ENCODE measurements at regions not wholly inside any gene's neighbourhood (a gene's known extent, or its start where the extent isn't known, plus 50 kb on each side); places are given as distances from the start of the nearest gene placed in this dataset.

DNA sequence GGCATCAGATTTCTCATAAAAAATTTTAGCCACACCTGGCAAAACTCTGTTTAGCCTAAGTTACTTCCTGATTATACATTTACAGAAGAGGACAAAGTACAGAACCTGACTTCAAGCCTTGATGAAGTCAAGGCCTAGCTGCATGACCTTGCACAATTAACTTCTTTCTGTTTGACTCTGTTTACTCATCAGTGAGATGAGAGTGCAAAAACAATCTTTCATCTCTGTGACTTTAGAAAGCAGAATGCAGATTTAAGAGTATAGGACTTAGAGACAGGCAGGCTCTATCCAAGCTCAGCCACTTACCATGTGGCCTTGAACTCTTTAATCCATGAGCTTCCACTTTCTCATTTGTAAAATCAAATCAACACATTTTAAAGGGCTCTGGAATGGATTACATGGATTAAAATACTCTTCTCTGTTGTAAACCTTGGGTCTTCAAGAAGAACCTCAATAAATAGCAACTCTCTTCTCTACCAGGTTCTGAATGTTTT, 1178.9 kb downstream of the FLRT2 start:
- no peak overlapping the region for H3K4me3 ChIP-seq (ENCODE audit: low read length)
- H3K4me1 ChIP-seq (ENCODE audit: control insufficient read depth, low read length), result no peaks in the 10 kb centered on the region
- no peaks in the 10 kb centered on the region for H4K20me1 ChIP-seq (ENCODE audit: control insufficient read depth, insufficient read depth, low read depth, low read length)
- no peak for TF ChIP-seq EZH2phosphoT487 (IDR thresholded peaks at IDR 0.05; ENCODE audit: borderline replicate concordance, low read length)
- TF ChIP-seq, protein P1, sequence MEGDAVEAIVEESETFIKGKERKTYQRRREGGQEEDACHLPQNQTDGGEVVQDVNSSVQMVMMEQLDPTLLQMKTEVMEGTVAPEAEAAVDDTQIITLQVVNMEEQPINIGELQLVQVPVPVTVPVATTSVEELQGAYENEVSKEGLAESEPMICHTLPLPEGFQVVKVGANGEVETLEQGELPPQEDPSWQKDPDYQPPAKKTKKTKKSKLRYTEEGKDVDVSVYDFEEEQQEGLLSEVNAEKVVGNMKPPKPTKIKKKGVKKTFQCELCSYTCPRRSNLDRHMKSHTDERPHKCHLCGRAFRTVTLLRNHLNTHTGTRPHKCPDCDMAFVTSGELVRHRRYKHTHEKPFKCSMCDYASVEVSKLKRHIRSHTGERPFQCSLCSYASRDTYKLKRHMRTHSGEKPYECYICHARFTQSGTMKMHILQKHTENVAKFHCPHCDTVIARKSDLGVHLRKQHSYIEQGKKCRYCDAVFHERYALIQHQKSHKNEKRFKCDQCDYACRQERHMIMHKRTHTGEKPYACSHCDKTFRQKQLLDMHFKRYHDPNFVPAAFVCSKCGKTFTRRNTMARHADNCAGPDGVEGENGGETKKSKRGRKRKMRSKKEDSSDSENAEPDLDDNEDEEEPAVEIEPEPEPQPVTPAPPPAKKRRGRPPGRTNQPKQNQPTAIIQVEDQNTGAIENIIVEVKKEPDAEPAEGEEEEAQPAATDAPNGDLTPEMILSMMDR (IDR thresholded peaks at IDR 0.05; ENCODE audit: low read depth, low read length, poor library complexity, severe bottlenecking), result no peak
- no peaks in the 10 kb centered on the region for H3K9me3 ChIP-seq (ENCODE audit: control insufficient read depth, insufficient read depth, low read length)
- no peak overlapping the region for H3K27ac ChIP-seq (ENCODE audit: low read depth, low read length)
- no peaks in the 10 kb centered on the region for H3F3A ChIP-seq (ENCODE audit: control insufficient read depth, insufficient read depth)
- no peak overlapping the region for H3K4me2 ChIP-seq (ENCODE audit: low read length)
- H3K27me3 ChIP-seq (ENCODE audit: control insufficient read depth, low read length), result no peaks in the 10 kb centered on the region
- no peaks in the 10 kb centered on the region for H3K9me2 ChIP-seq (replicated peaks; ENCODE audit: control insufficient read depth, low read length)
- H3K79me2 ChIP-seq (ENCODE audit: control insufficient read depth, low read length), result no peaks in the 10 kb centered on the region
- no peaks in the 10 kb centered on the region for H3K36me3 ChIP-seq (ENCODE audit: control insufficient read depth, low read length)

DNA sequence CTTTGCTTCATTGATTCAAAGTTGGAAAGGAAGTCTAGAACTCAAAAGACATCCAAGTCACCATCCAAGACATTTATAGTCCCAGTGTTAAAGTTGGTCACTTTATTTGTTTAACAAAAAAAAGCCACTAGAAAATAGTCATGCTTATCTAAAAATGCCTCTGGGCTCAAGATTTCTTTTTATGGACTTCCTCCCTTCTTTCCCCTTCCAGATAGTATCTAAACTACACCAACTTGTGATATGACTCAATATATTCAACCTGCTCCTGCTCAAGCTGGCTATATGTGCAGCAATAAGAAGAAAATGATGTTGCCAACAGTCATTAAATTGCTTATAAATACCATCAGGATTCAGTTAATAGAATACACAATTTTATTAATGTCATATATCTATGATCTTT, 1177.1 kb downstream of the FLRT2 start:
- H3K4me1 ChIP-seq (ENCODE audit: control insufficient read depth, low read length), result no peaks in the 10 kb centered on the region
- no peak for TF ChIP-seq EZH2phosphoT487 (IDR thresholded peaks at IDR 0.05; ENCODE audit: borderline replicate concordance, low read length)
- TF ChIP-seq, protein P1 (IDR thresholded peaks at IDR 0.05; ENCODE audit: low read depth, low read length, poor library complexity, severe bottlenecking), result no peak

DNA sequence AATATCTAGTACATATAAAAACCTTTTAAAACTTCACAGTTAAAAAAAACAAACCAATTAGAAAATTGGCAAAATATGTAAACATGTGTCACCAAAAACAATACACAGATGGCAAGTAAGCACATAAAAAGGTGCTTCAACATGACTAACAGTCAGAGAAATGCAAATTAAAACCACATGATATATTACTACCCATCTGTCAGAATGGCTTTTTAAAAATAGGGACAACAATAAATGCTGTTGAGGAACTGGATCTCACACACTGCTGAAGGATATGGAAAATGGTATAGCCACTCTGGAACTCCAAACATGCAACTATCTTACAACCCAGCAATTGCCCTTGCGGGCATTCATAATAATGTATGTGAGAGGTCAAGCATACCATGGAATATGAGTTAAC, 1153.6 kb downstream of the FLRT2 start:
- H3K27me3 ChIP-seq (ENCODE audit: control insufficient read depth, low read length), result no peaks in the 10 kb centered on the region
- no peak overlapping the region for H3K27ac ChIP-seq (ENCODE audit: low read depth, low read length)
- TF ChIP-seq EZH2phosphoT487 (IDR thresholded peaks at IDR 0.05; ENCODE audit: borderline replicate concordance, low read length), result no peak
- TF ChIP-seq, protein P1 (IDR thresholded peaks at IDR 0.05; ENCODE audit: low read depth, low read length, poor library complexity, severe bottlenecking), result no peak
- H3K4me3 ChIP-seq (ENCODE audit: low read length), result no peak overlapping the region
- no peaks in the 10 kb centered on the region for H3K36me3 ChIP-seq (ENCODE audit: control insufficient read depth, low read length)
- H3K9me3 ChIP-seq (ENCODE audit: control insufficient read depth, insufficient read depth, low read length), result no peaks in the 10 kb centered on the region
- no peaks in the 10 kb centered on the region for H3K4me1 ChIP-seq (ENCODE audit: control insufficient read depth, low read length)
- H3F3A ChIP-seq (ENCODE audit: control insufficient read depth, insufficient read depth), result no peaks in the 10 kb centered on the region
- no peak overlapping the region for H3K4me2 ChIP-seq (ENCODE audit: low read length)
- no peaks in the 10 kb centered on the region for H3K9me2 ChIP-seq (replicated peaks; ENCODE audit: control insufficient read depth, low read length)
- H3K79me2 ChIP-seq (ENCODE audit: control insufficient read depth, low read length), result no peaks in the 10 kb centered on the region
- H4K20me1 ChIP-seq (ENCODE audit: control insufficient read depth, insufficient read depth, low read depth, low read length), result no peaks in the 10 kb centered on the region

More for the DNA sequence above, 1177.1 kb downstream of the FLRT2 start:
- no peaks in the 10 kb centered on the region for H3K9me3 ChIP-seq (ENCODE audit: control insufficient read depth, insufficient read depth, low read length)
- H3K36me3 ChIP-seq (ENCODE audit: control insufficient read depth, low read length), result no peaks in the 10 kb centered on the region
- H3K79me2 ChIP-seq (ENCODE audit: control insufficient read depth, low read length), result no peaks in the 10 kb centered on the region
- H3K27ac ChIP-seq (ENCODE audit: low read depth, low read length), result no peak overlapping the region
- H4K20me1 ChIP-seq (ENCODE audit: control insufficient read depth, insufficient read depth, low read depth, low read length), result no peaks in the 10 kb centered on the region
- H3K4me2 ChIP-seq (ENCODE audit: low read length), result no peak overlapping the region
- H3K9me2 ChIP-seq (replicated peaks; ENCODE audit: control insufficient read depth, low read length), result no peaks in the 10 kb centered on the region
- H3F3A ChIP-seq (ENCODE audit: control insufficient read depth, insufficient read depth), result no peaks in the 10 kb centered on the region
- no peak overlapping the region for H3K4me3 ChIP-seq (ENCODE audit: low read length)
- H3K27me3 ChIP-seq (ENCODE audit: control insufficient read depth, low read length), result no peaks in the 10 kb centered on the region
